SK-N-SH treated with all-trans-retinoic acid at 6 μM for 48 hours (cell line): ENCODE measurements at regions not wholly inside any gene's neighbourhood (a gene's known extent, or its start where the extent isn't known, plus 50 kb on each side); places are given as distances from the start of the nearest gene placed in this dataset.

Experiments used
- ESRRG ChIP-seq: fragments of 250-450 bp; sonication (Bioruptor Pico); IDR thresholded peaks from 2 replicates; pipeline ENCODE4 v1.6.1; 2021; ENCODE audit warnings: mild to moderate bottlenecking
- ISL1 ChIP-seq: fragments of 250-450 bp; sonication (Bioruptor Pico); IDR thresholded peaks from 2 replicates; pipeline ENCODE4 v2.1.2; 2022; ENCODE audit warnings: mild to moderate bottlenecking, moderate library complexity
- PPARA ChIP-seq: fragments of 250-450 bp; sonication (Bioruptor Pico); IDR thresholded peaks from 2 replicates; pipeline ENCODE4 v1.5.0; 2020; ENCODE audit warnings: mild to moderate bottlenecking, borderline replicate concordance
- RARB ChIP-seq: fragments of 250-450 bp; sonication (Bioruptor Pico); IDR thresholded peaks from 2 replicates; pipeline ENCODE4 v1.8.0; 2021; ENCODE audit warnings: mild to moderate bottlenecking, moderate library complexity
- SNAI2 ChIP-seq: fragments of 250-450 bp; sonication (Bioruptor Pico); IDR thresholded peaks from 2 replicates; pipeline ENCODE4 v1.5.0; 2020; ENCODE audit warnings: mild to moderate bottlenecking, moderate library complexity
- ZFP3 ChIP-seq: fragments of 250-450 bp; sonication (Bioruptor Pico); IDR thresholded peaks from 2 replicates; pipeline ENCODE4 v1.5.0; 2020; ENCODE audit warnings: mild to moderate bottlenecking, moderate library complexity
- ZFP30 ChIP-seq: fragments of 450-650 bp; formaldehyde crosslinking; IDR thresholded peaks from 2 replicates; pipeline ENCODE4 v1.5.0; 2022; ENCODE audit warnings: mild to moderate bottlenecking, moderate library complexity
- ZNF8 ChIP-seq: fragments of 450-650 bp; formaldehyde crosslinking; IDR thresholded peaks from 2 replicates; pipeline ENCODE4 v1.5.0; 2020; ENCODE audit warnings: mild to moderate bottlenecking, moderate library complexity
- TF ChIP-seq, protein P1 (sequence below): fragments of 250-450 bp; sonication (Bioruptor Pico); IDR thresholded peaks from 2 replicates; pipeline ENCODE4 v1.5.0; 2020; ENCODE audit warnings: mild to moderate bottlenecking, moderate library complexity
- TF ChIP-seq, protein P2 (sequence below): fragments of 250-450 bp; sonication (Bioruptor Pico); IDR thresholded peaks from 2 replicates; pipeline ENCODE4 v1.8.0; 2021; ENCODE audit warnings: low read depth, mild to moderate bottlenecking, moderate library complexity, borderline replicate concordance
- TF ChIP-seq, protein P3 (sequence below): fragments of 250-450 bp; sonication (Bioruptor Pico); IDR thresholded peaks from 2 replicates; pipeline ENCODE4 v1.8.0; 2020; ENCODE audit warnings: mild to moderate bottlenecking, moderate library complexity, borderline replicate concordance

DNA sequence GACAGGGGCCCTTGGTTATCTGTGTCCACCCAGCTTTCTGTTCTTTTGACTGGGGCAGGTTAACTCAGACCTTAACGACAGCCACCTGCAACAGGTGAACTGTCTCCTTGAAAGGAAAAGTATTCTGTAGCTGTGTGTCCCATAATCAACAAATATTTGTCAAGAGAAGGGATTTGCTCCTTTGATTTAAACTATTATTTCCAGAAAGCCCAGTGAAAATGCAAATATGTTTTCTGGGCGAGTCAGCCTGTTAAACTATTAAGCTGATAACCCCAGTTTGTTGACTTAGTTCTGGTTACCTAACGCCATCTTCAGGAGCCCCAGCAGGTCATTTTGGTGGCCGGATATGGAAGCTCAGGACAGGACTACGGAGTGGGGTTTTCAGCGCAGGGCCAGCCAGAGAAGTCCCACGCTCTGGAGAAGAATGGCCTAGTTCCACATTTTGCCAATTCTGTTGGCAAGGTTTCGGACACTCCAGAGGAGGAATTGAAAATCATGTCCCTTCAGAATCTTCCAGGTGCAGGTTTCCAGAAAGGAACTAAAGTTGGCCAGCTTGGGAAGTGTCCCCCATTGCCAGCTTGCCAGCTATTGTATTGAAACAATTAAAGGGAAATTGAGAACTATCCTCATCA lies 54.5 kb downstream of the ADRA2A start:
- TF ChIP-seq ZFP3 (CRISPR knock-in tag) = no peak
- no peak for TF ChIP-seq PPARA (CRISPR knock-in tag)
- no peak for TF ChIP-seq RARB (CRISPR knock-in tag)
- TF ChIP-seq, protein P1, sequence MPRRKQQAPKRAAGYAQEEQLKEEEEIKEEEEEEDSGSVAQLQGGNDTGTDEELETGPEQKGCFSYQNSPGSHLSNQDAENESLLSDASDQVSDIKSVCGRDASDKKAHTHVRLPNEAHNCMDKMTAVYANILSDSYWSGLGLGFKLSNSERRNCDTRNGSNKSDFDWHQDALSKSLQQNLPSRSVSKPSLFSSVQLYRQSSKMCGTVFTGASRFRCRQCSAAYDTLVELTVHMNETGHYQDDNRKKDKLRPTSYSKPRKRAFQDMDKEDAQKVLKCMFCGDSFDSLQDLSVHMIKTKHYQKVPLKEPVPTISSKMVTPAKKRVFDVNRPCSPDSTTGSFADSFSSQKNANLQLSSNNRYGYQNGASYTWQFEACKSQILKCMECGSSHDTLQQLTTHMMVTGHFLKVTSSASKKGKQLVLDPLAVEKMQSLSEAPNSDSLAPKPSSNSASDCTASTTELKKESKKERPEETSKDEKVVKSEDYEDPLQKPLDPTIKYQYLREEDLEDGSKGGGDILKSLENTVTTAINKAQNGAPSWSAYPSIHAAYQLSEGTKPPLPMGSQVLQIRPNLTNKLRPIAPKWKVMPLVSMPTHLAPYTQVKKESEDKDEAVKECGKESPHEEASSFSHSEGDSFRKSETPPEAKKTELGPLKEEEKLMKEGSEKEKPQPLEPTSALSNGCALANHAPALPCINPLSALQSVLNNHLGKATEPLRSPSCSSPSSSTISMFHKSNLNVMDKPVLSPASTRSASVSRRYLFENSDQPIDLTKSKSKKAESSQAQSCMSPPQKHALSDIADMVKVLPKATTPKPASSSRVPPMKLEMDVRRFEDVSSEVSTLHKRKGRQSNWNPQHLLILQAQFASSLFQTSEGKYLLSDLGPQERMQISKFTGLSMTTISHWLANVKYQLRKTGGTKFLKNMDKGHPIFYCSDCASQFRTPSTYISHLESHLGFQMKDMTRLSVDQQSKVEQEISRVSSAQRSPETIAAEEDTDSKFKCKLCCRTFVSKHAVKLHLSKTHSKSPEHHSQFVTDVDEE (CRISPR knock-in tag) = no peak
- TF ChIP-seq, protein P2, sequence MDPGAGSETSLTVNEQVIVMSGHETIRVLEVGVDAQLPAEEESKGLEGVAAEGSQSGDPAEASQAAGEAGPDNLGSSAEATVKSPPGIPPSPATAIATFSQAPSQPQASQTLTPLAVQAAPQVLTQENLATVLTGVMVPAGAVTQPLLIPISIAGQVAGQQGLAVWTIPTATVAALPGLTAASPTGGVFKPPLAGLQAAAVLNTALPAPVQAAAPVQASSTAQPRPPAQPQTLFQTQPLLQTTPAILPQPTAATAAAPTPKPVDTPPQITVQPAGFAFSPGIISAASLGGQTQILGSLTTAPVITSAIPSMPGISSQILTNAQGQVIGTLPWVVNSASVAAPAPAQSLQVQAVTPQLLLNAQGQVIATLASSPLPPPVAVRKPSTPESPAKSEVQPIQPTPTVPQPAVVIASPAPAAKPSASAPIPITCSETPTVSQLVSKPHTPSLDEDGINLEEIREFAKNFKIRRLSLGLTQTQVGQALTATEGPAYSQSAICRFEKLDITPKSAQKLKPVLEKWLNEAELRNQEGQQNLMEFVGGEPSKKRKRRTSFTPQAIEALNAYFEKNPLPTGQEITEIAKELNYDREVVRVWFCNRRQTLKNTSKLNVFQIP (CRISPR knock-in tag) = no peak
- TF ChIP-seq, protein P3, sequence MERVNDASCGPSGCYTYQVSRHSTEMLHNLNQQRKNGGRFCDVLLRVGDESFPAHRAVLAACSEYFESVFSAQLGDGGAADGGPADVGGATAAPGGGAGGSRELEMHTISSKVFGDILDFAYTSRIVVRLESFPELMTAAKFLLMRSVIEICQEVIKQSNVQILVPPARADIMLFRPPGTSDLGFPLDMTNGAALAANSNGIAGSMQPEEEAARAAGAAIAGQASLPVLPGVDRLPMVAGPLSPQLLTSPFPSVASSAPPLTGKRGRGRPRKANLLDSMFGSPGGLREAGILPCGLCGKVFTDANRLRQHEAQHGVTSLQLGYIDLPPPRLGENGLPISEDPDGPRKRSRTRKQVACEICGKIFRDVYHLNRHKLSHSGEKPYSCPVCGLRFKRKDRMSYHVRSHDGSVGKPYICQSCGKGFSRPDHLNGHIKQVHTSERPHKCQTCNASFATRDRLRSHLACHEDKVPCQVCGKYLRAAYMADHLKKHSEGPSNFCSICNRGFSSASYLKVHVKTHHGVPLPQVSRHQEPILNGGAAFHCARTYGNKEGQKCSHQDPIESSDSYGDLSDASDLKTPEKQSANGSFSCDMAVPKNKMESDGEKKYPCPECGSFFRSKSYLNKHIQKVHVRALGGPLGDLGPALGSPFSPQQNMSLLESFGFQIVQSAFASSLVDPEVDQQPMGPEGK (CRISPR knock-in tag) = no peak
- no peak for TF ChIP-seq ZNF8 (CRISPR knock-in tag)
- no peak for TF ChIP-seq SNAI2 (CRISPR knock-in tag)
- TF ChIP-seq ZFP30 (CRISPR knock-in tag) = no peak
- no peak for TF ChIP-seq ESRRG (CRISPR knock-in tag)
- no peak for TF ChIP-seq ISL1 (CRISPR knock-in tag)
